Tibial artery (tissue), 4 donors: ENCODE measurements at regions not wholly inside any gene's neighbourhood (a gene's known extent, or its start where the extent isn't known, plus 50 kb on each side); places are given as distances from the start of the nearest gene placed in this dataset.

Experiments
- DNase-seq, 2 donors: peaks; one replicate each; pipeline ENCODE4 v3.0.0-alpha.2; 2019
- H3K27ac ChIP-seq, 2 donors: fragments of 200-600 bp; sonication (generic) in 1 of 2; 1 replicate in 1 of 2; 2 replicates in 1 of 2; pipeline ENCODE4 v1.5.1; 2018 to 2019; ENCODE audit warnings: mild to moderate bottlenecking in 1 of 2
- H3K27me3 ChIP-seq, 2 donors: fragments of 200-600 bp; sonication (generic) in 1 of 2; one replicate each; pipeline versions ENCODE4 v1.5.1 to v1.6.0; 2016 to 2019
- H3K36me3 ChIP-seq, 3 donors: fragments of 200-600 bp; sonication (generic) in 2 of 3; one replicate each; pipeline ENCODE4 v1.5.1; 2016 to 2019; ENCODE audit warnings: mild to moderate bottlenecking in 2 of 3
- H3K4me1 ChIP-seq, 4 donors: fragments of 200-600 bp; sonication (generic) in 2 of 4; 1 replicate in 3 of 4; 2 replicates in 1 of 4; pipeline ENCODE4 v1.5.1; 2016 to 2019
- H3K4me3 ChIP-seq, 2 donors: fragments of 200-600 bp; sonication (generic) in 1 of 2; 1 replicate in 1 of 2; 2 replicates in 1 of 2; pipeline ENCODE4 v1.5.1; 2018 to 2019; ENCODE audit warnings: mild to moderate bottlenecking in 2 of 2
- H3K9me3 ChIP-seq, 3 donors: fragments of 200-600 bp; sonication (generic) in 1 of 3; one replicate each; pipeline ENCODE4 v1.5.1; 2016 to 2019
- intact Hi-C: fragments of 100-400 bp; cut with DNase I; formaldehyde crosslinking; loops from one replicate; pipeline ENCODE4 v1.15.0; 2023; ENCODE audit warnings: low total_unique reads
- TF ChIP-seq, protein P1 (sequence below), 2 experiments: fragments of 200-600 bp in 1 of 2; fragments of 450-650 bp in 1 of 2; IDR thresholded peaks; one replicate each; pipeline ENCODE4 v1.5.1; 2017 to 2019; ENCODE audit warnings: antibody characterized with exemption in 2 of 2, mild to moderate bottlenecking in 1 of 2, moderate library complexity in 1 of 2

DNA sequence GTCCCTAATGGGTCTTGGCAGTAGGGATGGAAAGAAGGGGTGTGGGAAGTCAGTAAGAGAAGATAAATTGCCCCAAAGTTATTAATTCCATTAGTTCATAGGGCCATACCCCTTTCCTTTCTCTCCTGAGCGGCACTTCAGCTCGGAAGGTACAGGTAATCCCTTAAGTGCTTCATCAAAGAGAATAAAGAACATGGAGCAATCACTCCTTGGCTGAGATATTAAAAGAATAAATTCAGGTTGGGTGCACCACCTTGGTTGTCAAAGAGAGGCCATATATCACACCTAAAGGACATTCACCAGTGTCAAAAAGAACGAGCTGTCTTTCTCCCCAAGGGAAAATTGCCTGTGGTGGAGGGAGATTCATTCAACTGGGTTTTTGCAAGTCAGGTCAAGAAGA is 87.5 kb downstream of the EDN3 start:
- DNase-seq: no peak
- Histone ChIP-seq H3K9me3 (no peaks in the 10 kb centered on the region), H3K27ac (no peak overlapping the region), H3K4me3 (no peak overlapping the region), H3K36me3 (no peaks in the 10 kb centered on the region), H3K27me3 (peaks cover 0 to 40% of the 10 kb centered on the region in 2 donors), H3K4me1 (no peaks in the 10 kb centered on the region)
- TF ChIP-seq, protein P1, sequence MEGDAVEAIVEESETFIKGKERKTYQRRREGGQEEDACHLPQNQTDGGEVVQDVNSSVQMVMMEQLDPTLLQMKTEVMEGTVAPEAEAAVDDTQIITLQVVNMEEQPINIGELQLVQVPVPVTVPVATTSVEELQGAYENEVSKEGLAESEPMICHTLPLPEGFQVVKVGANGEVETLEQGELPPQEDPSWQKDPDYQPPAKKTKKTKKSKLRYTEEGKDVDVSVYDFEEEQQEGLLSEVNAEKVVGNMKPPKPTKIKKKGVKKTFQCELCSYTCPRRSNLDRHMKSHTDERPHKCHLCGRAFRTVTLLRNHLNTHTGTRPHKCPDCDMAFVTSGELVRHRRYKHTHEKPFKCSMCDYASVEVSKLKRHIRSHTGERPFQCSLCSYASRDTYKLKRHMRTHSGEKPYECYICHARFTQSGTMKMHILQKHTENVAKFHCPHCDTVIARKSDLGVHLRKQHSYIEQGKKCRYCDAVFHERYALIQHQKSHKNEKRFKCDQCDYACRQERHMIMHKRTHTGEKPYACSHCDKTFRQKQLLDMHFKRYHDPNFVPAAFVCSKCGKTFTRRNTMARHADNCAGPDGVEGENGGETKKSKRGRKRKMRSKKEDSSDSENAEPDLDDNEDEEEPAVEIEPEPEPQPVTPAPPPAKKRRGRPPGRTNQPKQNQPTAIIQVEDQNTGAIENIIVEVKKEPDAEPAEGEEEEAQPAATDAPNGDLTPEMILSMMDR (IDR thresholded peaks at IDR 0.05): no peak
- intact Hi-C loops: no loop called here

DNA sequence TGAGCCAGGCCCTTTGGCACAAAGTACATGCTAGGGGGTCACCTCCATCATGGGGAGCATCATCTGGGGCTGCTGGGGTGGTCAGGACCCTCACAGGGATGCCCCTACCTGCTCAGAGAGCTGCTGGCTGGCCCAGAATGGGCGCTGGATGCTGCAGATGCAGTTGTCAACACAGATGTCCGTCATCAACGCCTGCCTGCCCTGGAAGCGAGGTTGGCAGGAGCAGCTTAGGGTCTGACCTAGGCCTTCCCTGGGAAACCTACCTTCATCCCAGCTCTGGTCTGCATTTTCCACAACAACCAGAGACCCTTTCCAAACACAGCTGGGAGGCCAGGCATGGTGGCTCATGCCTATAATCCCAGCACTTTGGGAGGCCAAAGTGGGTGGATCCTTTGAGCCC is 88.0 kb downstream of the EDN3 start:
- no peak overlapping the region for H3K27ac ChIP-seq
- H3K4me1 ChIP-seq: no peaks in the 10 kb centered on the region
- DNase-seq: no peak
- H3K27me3 ChIP-seq: peaks cover 0 to 34% of the 10 kb centered on the region in 2 donors
- TF ChIP-seq, protein P1 (IDR thresholded peaks at IDR 0.05): no peak
- no peaks in the 10 kb centered on the region for H3K9me3 ChIP-seq
- intact Hi-C loops: no loop called here
- H3K36me3 ChIP-seq: no peaks in the 10 kb centered on the region
- no peak overlapping the region for H3K4me3 ChIP-seq

DNA sequence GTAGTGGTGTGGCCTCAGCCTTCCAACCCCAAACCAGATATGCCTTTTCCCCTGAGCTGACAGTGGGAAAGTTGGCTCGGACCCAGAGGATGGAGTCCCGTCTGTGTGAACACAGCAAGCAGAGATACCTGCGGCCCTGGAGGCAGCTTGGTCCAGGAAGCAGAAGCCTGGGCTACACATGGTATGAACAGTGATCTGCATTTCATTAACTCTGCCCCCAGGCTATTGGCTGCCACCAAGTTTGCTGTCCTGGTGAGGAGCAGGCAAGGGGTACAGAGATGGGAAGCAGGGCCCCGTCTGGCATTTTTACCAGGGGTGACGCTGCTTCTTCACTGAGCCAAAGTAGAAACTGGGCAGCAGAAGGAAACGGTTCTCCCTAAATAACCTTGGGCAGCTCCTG is 90.0 kb downstream of the EDN3 start:
- TF ChIP-seq, protein P1 (IDR thresholded peaks at IDR 0.05): no peak
- Histone ChIP-seq H3K27ac (no peak overlapping the region), H3K9me3 (no peaks in the 10 kb centered on the region), H3K27me3 (peaks cover 0 to 33% of the 10 kb centered on the region in 2 donors), H3K4me3 (no peak overlapping the region), H3K4me1 (no peaks in the 10 kb centered on the region), H3K36me3 (no peaks in the 10 kb centered on the region)
- intact Hi-C loops: no loop called here
- no peak for DNase-seq

DNA sequence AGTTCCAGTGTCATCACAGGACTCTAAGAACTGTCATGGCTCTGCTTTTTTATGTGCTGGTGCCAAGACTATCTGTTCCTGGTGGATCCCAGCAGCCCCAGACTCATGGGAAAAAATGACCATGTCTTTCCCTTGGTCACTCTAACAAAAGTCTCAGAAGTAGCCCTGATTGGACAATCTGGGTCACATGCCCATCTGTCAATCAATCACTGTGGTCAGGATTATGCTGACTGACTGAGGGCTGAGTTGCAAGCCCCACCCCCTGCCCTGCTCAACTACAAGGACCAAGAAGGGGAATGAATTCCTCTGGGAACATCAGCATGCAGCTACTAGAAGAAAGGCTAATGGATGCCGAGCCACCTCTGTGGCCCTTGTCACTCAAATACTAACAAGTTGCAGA is 91.6 kb downstream of the EDN3 start:
- no peak for DNase-seq
- no peaks in the 10 kb centered on the region for H3K4me1 ChIP-seq
- no peak overlapping the region for H3K4me3 ChIP-seq
- no peaks in the 10 kb centered on the region for H3K36me3 ChIP-seq
- TF ChIP-seq, protein P1 (IDR thresholded peaks at IDR 0.05): no peak
- H3K27me3 ChIP-seq: peaks cover 0 to 33% of the 10 kb centered on the region in 2 donors
- no peaks in the 10 kb centered on the region for H3K9me3 ChIP-seq
- no peak overlapping the region for H3K27ac ChIP-seq
- intact Hi-C loops: no loop called here

DNA sequence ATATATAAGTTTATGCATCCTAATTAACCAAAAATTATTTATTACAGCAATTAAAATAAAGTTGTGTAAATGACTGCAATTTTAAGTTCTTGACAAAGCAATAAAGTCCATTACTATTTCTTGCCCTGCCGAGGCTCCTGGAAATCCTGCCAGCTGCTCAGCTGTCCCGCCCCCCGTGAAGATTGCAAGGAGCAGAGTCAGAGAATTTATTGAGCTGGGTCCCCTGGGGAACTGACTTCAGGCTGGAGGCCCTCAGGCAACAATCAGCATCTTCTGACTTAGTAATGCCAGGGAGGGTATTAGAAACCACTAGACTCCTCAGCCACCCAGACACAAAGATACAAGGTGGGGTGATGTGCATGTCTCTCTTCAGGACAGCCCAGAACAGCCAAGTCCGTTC is 92.3 kb downstream of the EDN3 start:
- H3K36me3 ChIP-seq: no peaks in the 10 kb centered on the region
- H3K27me3 ChIP-seq: peaks cover 0 to 27% of the 10 kb centered on the region in 2 donors
- TF ChIP-seq, protein P1 (IDR thresholded peaks at IDR 0.05): no peak
- H3K4me1 ChIP-seq: no peaks in the 10 kb centered on the region
- H3K27ac ChIP-seq: no peak overlapping the region
- H3K4me3 ChIP-seq: no peak overlapping the region
- no peak for DNase-seq
- intact Hi-C loops: no loop called here
- H3K9me3 ChIP-seq: no peaks in the 10 kb centered on the region

DNA sequence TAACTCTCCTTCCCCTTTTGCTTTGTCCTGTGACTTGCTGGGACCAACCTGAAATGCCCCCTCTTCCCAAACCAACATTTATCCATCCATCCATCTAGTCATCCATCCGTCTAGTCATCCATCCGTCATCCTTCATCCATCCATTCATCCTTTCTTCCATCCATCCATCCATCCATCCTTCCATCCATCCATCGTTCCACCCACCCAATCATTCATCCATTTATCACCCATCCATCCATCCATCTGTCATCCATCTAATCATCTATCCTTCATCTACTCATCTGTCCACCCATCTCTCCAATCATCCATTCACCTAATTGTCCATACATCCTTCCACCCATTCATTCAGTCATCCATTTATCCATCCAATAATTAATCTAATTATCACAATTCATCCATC is 92.7 kb downstream of the EDN3 start:
- Histone ChIP-seq H3K27ac (no peak overlapping the region), H3K9me3 (no peaks in the 10 kb centered on the region), H3K4me1 (no peaks in the 10 kb centered on the region), H3K36me3 (no peaks in the 10 kb centered on the region), H3K27me3 (peaks cover 0 to 29% of the 10 kb centered on the region in 2 donors), H3K4me3 (no peak overlapping the region)
- TF ChIP-seq, protein P1 (IDR thresholded peaks at IDR 0.05): no peak
- no peak for DNase-seq
- intact Hi-C loops: no loop called here
